ENCODE measurements at regions not wholly inside any gene's neighbourhood (a gene's known extent, or its start where the extent isn't known, plus 50 kb on each side); places are given as distances from the start of the nearest gene placed in this dataset.

GRCh38 chr13:90591927-90592268, 755.6 kb upstream of the MIR17HG start:
- Mint-ChIP-seq H3K4me1 (peaks cover 8% of the 10 kb centered on the region), H3K36me3 (peaks cover 15% of the 10 kb centered on the region), H3K4me3 (no peak overlapping the region), H3K9me3 (peaks cover 14% of the 10 kb centered on the region), H3K27ac (peak overlapping the region; percentile 76), H3K27me3 (ENCODE audit: low read depth) (no peaks in the 10 kb centered on the region)
- no peak for TF ChIP-seq ZNF671 (CRISPR knock-in tag; IDR thresholded peaks at IDR 0.05)
- TF ChIP-seq FOXK1 (CRISPR knock-in tag; IDR thresholded peaks at IDR 0.05), result no peak
- no peak for TF ChIP-seq ZNF396 (CRISPR knock-in tag; IDR thresholded peaks at IDR 0.05; ENCODE audit: borderline replicate concordance)
- no peak for TF ChIP-seq IRF2 (CRISPR knock-in tag; IDR thresholded peaks at IDR 0.05; ENCODE audit: borderline replicate concordance, low read depth)
- no peak for TF ChIP-seq NR2C2 (CRISPR knock-in tag; IDR thresholded peaks at IDR 0.05)
- TF ChIP-seq MLX (CRISPR knock-in tag; IDR thresholded peaks at IDR 0.05), result no peak
- TF ChIP-seq ELF4 (CRISPR knock-in tag; IDR thresholded peaks at IDR 0.05; ENCODE audit: low read depth), result no peak
- TF ChIP-seq OVOL2 (CRISPR knock-in tag; IDR thresholded peaks at IDR 0.05; ENCODE audit: borderline replicate concordance), result no peak
- TF ChIP-seq ZNF219 (CRISPR knock-in tag; IDR thresholded peaks at IDR 0.05; ENCODE audit: borderline replicate concordance), result no peak
- TF ChIP-seq, protein P1, sequence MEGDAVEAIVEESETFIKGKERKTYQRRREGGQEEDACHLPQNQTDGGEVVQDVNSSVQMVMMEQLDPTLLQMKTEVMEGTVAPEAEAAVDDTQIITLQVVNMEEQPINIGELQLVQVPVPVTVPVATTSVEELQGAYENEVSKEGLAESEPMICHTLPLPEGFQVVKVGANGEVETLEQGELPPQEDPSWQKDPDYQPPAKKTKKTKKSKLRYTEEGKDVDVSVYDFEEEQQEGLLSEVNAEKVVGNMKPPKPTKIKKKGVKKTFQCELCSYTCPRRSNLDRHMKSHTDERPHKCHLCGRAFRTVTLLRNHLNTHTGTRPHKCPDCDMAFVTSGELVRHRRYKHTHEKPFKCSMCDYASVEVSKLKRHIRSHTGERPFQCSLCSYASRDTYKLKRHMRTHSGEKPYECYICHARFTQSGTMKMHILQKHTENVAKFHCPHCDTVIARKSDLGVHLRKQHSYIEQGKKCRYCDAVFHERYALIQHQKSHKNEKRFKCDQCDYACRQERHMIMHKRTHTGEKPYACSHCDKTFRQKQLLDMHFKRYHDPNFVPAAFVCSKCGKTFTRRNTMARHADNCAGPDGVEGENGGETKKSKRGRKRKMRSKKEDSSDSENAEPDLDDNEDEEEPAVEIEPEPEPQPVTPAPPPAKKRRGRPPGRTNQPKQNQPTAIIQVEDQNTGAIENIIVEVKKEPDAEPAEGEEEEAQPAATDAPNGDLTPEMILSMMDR (IDR thresholded peaks at IDR 0.05), result no peak
- no peak for TF ChIP-seq CREB1 (CRISPR knock-in tag; IDR thresholded peaks at IDR 0.05)
- no peak for DNase-seq (ENCODE audit: low spot score)
- CTCF ChIA-PET, result no interaction called here
- POLR2A ChIA-PET, result no interaction called here
- peak; percentile 41 for ATAC-seq

- no peak for ATAC-seq
- no peak for DNase-seq (ENCODE audit: low spot score)
- CTCF ChIA-PET, result interaction anchor here (0.7 kb wide), 1 partner anchor 101 kb away, joined by 3 read pairs; no protein-coding TSS in a partner anchor
- H3K9me3 Mint-ChIP-seq, result peaks cover 14% of the 10 kb centered on the region
- peaks cover 8% of the 10 kb centered on the region for H3K4me1 Mint-ChIP-seq
- no peaks in the 10 kb centered on the region for H3K27me3 Mint-ChIP-seq (ENCODE audit: low read depth)
- H3K27ac Mint-ChIP-seq, result no peak overlapping the region
- H3K36me3 Mint-ChIP-seq, result peaks cover 15% of the 10 kb centered on the region
- H3K4me3 Mint-ChIP-seq, result no peak overlapping the region
- POLR2A ChIA-PET, result no interaction called here
- no peak for TF ChIP-seq MYBL2 (CRISPR knock-in tag; IDR thresholded peaks at IDR 0.05)
- no peak for TF ChIP-seq MXD4 (CRISPR knock-in tag; IDR thresholded peaks at IDR 0.05; ENCODE audit: borderline replicate concordance)
- no peak for TF ChIP-seq ZSCAN18 (CRISPR knock-in tag; IDR thresholded peaks at IDR 0.05)
- TF ChIP-seq ZNF121 (CRISPR knock-in tag; IDR thresholded peaks at IDR 0.05), result no peak
- TF ChIP-seq TP53 (CRISPR knock-in tag; IDR thresholded peaks at IDR 0.05), result no peak
- TF ChIP-seq GRHL2 (CRISPR knock-in tag; IDR thresholded peaks at IDR 0.05; ENCODE audit: insufficient replicate concordance, severe bottlenecking), result no peak
Observed at GRCh38 chr13:90592943-90593342, 754.5 kb upstream of the MIR17HG start.

DNA sequence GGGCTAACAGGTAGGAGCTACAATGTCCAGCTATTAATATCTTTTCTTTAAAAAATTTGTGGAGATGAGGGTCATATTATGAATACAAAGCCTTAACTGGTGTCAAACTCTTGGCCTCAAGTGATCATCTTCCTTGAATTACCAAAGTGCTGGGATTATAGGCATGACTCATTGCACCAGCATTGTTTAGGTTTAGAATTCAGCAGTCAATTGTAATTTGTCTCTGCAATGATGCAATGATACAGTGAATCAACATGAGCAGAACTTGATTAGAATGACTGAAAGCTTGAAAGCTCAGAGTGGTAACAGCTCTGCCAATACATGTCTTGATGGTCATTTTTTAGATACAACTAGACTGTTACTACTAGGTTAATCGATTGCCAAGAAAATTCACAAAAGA, 752.8 kb upstream of the MIR17HG start:
- ATAC-seq (no peak; the same call in 1 of the 2 replicates), DNase-seq (ENCODE audit: low spot score) (no peak)
- Mint-ChIP-seq H3K27ac (no peak overlapping the region), H3K4me1 (peaks cover 8% of the 10 kb centered on the region), H3K27me3 (ENCODE audit: low read depth) (no peaks in the 10 kb centered on the region), H3K36me3 (peaks cover 15% of the 10 kb centered on the region), H3K4me3 (no peak overlapping the region), H3K9me3 (peaks cover 14% of the 10 kb centered on the region)
- TF ChIP-seq MYBL2 (CRISPR knock-in tag; IDR thresholded peaks at IDR 0.05), result no peak
- TF ChIP-seq GRHL2 (CRISPR knock-in tag; IDR thresholded peaks at IDR 0.05; ENCODE audit: insufficient replicate concordance, severe bottlenecking), result no peak
- TF ChIP-seq NFE2L1 (CRISPR knock-in tag; IDR thresholded peaks at IDR 0.05), result no peak
- TF ChIP-seq ZNF121 (CRISPR knock-in tag; IDR thresholded peaks at IDR 0.05), result no peak
- no peak for TF ChIP-seq FOXP1 (CRISPR knock-in tag; IDR thresholded peaks at IDR 0.05; ENCODE audit: borderline replicate concordance)
- TF ChIP-seq MLX (CRISPR knock-in tag; IDR thresholded peaks at IDR 0.05), result no peak
- TF ChIP-seq NR3C1 (CRISPR knock-in tag; conservative IDR thresholded peaks at IDR 0.05; ENCODE audit: low read depth), result no peak
- TF ChIP-seq ZBTB21 (CRISPR knock-in tag; IDR thresholded peaks at IDR 0.05; ENCODE audit: borderline replicate concordance), result no peak
- TF ChIP-seq, protein P2, sequence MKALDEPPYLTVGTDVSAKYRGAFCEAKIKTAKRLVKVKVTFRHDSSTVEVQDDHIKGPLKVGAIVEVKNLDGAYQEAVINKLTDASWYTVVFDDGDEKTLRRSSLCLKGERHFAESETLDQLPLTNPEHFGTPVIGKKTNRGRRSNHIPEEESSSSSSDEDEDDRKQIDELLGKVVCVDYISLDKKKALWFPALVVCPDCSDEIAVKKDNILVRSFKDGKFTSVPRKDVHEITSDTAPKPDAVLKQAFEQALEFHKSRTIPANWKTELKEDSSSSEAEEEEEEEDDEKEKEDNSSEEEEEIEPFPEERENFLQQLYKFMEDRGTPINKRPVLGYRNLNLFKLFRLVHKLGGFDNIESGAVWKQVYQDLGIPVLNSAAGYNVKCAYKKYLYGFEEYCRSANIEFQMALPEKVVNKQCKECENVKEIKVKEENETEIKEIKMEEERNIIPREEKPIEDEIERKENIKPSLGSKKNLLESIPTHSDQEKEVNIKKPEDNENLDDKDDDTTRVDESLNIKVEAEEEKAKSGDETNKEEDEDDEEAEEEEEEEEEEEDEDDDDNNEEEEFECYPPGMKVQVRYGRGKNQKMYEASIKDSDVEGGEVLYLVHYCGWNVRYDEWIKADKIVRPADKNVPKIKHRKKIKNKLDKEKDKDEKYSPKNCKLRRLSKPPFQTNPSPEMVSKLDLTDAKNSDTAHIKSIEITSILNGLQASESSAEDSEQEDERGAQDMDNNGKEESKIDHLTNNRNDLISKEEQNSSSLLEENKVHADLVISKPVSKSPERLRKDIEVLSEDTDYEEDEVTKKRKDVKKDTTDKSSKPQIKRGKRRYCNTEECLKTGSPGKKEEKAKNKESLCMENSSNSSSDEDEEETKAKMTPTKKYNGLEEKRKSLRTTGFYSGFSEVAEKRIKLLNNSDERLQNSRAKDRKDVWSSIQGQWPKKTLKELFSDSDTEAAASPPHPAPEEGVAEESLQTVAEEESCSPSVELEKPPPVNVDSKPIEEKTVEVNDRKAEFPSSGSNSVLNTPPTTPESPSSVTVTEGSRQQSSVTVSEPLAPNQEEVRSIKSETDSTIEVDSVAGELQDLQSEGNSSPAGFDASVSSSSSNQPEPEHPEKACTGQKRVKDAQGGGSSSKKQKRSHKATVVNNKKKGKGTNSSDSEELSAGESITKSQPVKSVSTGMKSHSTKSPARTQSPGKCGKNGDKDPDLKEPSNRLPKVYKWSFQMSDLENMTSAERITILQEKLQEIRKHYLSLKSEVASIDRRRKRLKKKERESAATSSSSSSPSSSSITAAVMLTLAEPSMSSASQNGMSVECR (CRISPR knock-in tag; IDR thresholded peaks at IDR 0.05; ENCODE audit: borderline replicate concordance), result no peak
- ChIA-PET POLR2A (interaction anchor here (1.4 kb wide), 1 partner anchor 8 kb away, joined by 3 read pairs; no protein-coding TSS in a partner anchor), CTCF (no interaction called here)
